HG03432 (cell line): ENCODE measurements at regions not wholly inside any gene's neighbourhood (a gene's known extent, or its start where the extent isn't known, plus 50 kb on each side); places are given as distances from the start of the nearest gene placed in this dataset.
A peak's percentile ranks its signal among the peaks of the same experiment; 100 is the strongest.
"Not testable (repeated sequence)": the region's sequence is repeated elsewhere in the genome, so short reads cannot be mapped to it uniquely, and the experiment has no call there.

ENCODE experiments used
- ATAC-seq: cut with Tn5 transposase; IDR thresholded peaks from one replicate; pipeline ENCODE4 v1.9.1; 2021; ENCODE audit warnings: mild to moderate bottlenecking, moderate library complexity; ENCODE audit not compliant: unreplicated experiment

DNA sequence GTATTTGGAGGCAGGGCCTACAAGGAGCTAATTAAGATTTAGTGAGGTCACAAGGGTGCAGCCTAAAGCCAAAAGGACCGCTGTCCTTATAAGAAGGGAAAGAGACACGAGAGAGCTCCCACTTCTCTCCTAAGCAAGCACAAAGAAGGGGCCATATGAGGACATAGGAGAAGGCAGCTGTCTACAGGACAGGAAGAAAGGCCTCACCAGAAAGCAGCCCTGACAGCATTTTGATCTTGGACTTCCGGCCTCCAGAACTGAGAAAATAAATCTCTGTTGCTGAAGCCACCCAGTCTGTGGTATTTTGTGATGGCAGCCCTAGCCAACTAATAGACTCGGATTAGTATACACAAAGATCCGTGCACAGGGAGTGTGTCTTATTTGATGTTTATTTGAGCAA, 139.7 kb downstream of the B3GNT2 start:
- ATAC-seq: no peak

DNA sequence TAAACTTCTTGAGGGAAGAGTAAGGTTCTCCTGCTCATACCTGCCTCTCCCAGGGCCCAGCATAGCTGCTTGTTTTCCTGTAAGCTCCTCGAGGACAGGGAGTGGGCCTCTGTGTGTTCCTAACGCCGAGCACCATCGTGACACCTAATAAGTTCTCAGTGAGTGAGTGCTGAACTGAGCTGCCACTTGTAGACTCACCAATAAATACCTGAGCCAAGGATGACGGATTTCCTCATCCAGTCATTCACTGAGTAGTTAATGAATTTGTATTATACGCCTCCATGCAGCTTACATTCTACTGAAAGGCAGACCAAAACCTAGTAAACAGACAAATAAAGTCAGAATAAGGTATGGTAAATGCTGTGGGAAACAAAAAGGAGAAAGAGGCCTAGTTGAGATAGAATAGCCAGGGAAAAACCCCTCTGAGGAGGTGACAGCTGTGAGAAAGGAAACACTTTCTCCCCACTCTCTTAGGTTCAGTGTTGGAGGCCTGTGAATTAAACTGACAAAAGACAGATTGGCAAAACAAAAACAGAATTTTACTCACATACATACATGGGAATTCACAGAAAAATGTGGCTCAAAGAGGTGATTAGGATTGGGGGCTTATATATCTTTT, 138.6 kb downstream of the B3GNT2 start:
- peak; percentile 80 for ATAC-seq

DNA sequence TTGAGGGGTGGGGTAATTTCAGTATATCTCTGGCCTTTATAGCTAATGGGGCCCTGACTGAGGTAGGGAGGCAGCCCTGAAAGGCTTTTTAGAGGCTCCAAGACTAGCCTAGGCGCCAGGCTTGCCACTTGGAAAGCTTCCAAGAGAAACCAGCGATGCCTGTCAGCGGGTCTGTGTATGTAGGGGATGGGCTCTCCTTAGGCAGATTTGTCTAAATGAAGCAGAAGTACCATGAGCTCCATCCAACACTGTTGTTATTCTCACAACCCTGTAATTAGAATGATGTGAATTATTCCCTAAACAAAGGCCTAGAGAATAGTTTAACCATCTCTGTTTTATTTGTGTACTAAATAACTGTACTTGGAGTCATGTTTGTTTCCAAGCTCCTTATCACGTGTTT, 138.1 kb downstream of the B3GNT2 start:
- no peak for ATAC-seq

DNA sequence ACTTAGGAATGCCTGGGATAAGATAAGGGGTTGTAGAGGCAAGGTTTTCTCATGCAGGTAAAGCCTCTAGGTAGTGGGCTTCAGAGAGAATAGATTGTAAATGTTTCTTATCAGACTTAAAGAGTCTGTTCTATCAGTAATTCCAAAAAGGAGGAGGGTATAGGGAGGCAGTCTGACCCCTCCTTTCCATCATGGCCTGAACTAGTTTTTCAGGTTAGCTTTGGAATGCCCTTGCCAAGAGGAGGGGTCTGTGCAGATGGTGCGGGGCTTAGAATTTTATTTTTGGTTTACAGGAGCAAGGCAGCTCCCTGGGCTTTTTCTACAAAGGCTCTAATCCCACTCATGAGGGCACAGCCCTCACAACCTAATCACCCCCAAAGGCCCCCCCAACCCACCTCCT, 135.0 kb downstream of the B3GNT2 start:
- no peak for ATAC-seq

DNA sequence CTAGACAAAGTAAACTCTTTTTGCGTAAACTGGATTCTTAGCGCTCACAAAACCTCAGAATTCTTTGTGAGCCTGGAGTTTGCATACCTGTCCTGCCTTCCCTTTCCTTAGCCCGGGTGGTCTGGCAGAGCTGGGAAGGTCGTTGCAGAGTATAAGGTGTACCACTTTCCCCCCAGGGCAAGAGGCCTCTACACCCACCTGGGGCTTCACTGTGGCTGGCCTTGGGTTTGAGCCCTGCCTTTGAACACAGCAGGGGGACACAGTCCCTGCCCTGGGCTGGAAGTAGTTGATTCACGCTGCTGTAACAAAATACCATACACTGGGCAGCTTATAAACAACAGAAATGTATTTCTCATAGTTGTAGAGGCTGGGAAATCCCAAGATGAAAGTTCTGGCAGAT, 133.9 kb downstream of the B3GNT2 start:
- no peak for ATAC-seq

DNA sequence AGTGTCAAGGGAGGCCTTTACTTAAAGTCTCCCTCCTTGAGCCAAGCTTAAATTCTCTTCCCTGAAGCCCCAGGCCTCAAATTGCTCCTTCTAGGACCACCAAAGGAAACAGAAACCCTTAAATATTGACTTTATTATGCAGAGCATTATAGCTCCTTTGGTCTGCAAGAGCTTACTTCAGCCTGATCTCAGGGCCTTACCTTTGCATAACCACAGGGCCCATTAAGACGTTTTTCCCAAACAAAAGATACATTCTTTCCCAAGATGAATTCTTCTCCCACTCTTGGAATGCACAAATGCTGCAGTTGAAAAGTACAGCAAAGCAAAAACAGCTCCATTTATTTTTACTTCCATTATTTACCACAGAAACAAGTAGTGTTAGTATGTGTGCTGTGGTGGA, 130.8 kb downstream of the B3GNT2 start:
- no peak for ATAC-seq

DNA sequence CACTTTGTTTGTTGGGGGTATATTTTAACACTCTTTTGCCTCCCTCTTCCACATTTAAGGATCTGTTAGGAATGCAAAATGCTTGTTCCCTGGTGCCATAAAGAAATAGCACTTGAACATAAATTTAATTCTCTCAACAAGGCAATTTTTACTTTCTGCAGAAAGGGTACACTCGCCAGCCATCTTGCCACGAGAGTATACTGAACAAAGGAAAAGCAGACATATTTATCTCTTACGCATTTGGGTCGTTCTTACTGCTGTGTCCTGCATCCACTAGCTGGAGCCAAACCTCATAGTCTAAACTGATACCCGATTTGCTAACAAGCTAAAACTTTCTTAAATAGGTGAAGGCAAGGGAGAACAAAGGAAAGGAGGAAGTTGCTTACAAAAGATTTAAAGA, 129.5 kb downstream of the B3GNT2 start:
- ATAC-seq: no peak

DNA sequence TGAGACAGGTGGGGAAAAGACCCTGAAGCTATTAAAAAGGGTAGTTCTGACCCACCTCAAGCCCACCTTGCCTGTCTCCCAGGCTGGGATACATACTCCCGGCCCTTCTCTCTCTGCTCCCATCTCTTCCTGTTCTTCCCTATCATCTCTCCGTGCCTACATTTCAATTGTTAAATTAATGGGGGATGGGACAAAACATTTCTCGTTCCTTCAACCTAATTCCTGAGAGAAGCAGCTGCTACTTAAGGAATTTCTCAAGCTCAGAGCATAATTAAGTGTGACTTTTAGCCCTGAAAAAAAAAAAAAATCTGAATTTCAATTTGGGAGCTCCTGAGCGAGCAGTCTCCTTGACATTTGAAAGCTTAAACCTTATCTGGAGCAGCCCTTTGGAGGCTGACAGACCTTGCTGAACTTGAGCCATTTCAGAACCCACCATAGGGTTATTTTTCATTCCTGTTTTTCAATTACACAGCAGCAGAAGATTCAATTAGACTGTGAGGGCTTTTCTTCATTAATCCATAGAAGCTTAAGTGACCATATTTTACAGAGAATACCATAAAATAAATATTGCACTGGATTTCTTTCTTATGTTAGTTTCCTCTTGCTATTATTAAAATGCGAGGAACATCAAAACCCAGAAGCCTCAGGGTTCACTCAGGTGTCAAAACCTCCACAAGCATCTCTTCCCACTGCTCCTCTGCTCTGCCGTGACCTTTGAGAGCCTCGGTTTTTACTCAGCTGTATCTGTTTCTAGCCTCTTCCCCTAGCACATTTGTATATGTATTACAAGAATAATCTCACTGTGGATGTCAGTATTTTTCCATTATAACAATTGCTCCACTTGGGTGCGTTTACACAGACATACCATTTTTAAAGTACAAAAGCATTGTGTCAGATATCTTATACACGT, 125.7 kb downstream of the B3GNT2 start:
- ATAC-seq: no peak

DNA sequence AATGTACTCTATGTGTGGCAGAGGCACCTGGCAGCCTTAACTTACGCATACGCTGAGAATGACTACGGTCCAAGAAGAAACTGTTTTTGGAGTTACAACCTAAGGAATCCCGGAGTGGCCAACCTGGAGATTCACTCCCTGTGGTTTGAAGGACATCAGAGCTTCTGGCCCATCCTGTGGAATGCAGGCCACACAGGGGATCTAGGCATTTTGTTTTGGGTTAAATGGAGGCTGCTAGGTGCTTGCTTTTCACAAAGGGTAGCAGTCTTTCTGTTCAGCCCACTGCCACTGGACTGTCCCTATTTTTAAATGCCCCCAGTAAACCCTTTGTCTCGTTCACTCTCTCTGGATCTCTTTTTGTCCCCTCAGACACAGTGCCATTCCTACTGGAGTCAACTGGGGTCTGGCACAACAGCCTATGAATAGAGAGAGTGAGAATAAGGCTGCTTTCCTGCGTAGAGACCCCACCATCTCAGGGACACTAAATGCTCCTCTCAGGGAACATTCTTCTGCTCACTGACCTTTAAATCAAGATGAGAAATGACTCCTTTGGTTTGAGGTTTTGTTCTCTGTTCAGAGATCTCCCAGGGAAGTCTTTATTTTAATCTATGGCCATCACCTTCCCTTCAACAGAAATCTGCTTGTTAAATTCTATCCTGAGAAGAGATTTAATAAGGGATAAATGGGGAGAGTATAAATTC, 124.9 kb downstream of the B3GNT2 start:
- no peak for ATAC-seq

DNA sequence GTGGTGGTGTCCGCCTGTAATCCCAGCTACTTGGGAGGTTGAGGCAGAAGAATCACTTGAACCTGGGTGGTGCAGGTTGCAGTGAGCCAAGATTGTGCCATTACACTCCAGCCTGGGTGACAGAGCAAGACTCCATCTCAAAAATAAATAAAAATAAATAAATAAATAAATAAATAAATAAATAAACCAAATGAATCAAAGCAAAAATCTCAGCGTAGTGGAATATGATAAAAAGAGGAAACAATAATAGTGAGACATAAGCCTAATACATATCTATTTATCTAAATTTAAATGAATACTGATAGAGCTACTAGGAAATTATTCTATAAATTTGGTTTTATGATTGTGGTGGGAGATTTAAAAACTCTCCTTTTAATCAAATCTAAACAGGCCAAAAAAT, 124.2 kb downstream of the B3GNT2 start:
- ATAC-seq: not testable (repeated sequence)

DNA sequence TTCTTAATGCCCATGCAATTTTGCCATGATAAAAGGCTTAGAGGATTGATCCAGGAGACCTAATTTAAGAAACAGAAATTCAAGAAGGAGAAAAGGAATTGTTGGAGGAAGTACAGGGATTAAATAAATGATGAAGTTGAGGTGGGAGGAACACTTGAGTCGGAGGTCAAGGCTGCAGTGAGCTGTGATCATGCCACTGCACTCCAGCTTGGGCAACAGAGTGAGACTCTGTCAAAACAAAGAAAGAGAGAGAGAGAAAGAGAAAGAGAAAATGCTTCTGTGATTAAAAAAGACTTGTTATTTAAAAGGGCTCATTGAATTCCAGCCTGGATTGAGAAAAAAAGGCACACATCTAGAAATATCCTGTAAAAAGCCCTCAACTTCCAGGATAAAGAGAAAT, 123.2 kb downstream of the B3GNT2 start:
- peak; percentile 33 for ATAC-seq

DNA sequence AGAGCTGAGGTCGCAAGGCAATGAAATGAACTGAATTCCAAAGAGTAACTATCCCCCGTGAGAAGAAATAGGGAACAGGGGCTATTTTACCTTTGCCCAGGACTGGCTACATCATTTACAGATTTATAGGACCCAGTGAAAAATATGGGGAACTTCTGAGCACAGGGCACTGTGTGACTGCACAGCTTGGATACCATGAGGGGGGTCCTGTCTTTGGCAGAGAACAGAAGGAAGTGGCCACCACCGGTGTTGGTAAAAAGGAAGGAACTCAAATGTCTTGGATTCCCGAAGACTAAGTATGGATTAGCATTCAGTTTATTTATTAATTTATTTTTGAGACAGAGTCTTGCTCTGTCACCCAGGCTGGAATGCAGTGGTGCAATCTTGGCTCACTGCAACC, 119.6 kb downstream of the B3GNT2 start:
- ATAC-seq: no peak

DNA sequence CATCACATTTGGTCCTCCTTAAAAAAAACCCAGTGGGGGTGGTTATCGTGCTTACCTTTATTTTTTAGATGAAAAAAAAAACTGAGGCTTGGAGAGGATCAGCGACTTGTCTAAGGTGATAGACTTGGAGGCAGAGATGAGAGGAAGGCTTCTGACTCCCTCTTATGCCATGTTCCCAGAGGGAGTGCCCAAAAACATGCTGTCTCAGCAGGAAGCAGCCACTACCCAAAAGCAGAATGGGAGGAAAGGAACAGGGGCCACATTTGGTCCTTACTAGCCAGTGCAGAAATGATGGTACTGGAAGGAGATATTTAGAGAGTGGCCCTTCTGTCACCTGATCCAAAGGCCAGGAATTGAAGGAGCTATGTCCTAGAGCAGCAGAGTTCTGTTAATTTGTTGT, 118.4 kb downstream of the B3GNT2 start:
- no peak for ATAC-seq

DNA sequence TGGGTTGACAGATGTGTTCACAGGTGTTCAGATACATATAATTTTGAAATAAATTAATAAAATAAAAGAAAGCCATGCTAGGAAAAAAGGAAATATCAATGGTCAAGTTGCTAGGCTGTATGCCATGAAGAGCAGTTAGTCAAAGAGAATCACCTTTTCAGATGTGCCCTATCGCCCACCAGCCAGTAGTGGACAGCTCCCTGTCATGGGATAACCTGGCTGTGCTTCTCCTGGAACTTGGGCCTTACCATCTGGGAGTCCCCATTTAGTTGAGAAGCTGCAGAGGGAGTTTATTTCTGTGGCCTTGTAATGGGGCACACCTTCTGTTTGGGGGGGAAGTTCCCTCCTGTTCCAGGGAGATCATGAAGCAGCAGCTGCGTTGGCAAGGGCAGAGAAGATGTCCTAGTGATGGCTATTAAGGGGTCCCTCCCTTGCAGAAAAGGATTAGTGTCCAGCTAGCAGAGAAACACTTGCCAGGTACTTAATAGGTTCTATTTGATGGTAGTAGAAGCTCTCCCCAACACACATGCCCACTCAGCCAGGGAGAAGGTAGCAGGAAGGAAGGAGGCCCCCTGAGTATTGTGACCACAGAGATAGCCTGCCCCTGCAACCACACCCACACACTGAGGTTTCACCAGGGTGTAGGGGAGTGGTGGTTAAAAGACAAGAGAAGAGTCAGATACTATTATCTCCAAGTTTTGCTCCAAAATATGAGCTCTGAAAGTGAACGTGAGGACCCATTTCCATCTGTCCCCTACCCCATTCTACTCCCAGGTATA, 117.7 kb downstream of the B3GNT2 start:
- peak; percentile 80 for ATAC-seq

DNA sequence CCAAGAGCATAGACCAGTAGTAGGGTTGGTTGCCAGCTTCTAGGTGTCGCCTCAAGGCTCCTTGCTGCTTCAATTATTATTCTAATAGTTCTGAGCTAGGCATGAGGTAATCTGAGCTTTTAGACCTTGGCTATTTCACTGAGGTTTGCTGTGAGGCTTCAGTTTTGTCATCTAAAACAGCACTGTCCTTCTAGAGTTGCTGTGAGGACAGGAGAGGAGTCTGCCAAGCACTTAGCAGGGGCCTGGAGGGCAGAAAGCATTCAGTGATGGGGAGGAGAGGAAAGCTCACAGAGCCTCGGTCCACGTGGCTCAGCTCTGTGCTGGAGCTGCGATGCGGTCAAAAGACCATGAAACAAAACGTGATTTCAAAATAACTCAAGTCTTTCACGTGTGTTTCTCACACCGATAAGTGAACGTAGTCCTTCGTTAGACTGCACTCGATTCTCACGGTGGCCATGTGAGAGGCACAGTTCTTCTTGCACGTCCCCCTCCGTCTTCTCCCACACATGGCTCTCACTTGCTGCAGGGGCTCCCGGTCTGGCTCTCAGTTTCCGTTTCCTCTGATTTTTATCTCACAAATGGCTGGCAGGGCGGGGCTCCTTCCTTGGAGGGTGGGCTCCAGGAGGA, 113.7 kb downstream of the B3GNT2 start:
- peak; percentile 60 for ATAC-seq

DNA sequence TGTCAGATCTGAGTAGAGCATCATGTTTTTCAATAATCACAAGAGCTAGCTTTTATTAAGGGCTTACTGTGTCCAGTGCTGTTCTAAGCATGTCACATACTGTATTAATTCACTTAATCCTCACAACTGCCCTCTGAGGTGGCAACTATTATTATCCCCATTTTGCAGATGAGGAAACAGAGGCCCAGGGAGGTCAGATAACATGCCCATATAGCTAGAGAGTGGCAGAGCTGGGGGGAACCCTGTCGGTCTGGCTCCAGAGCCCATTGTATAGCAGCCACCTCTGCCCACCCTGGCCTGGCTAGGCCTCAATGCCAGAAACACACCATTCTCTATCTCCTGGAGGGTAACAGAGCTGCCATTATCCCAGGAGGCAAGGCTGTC, 113.2 kb downstream of the B3GNT2 start:
- no peak for ATAC-seq

DNA sequence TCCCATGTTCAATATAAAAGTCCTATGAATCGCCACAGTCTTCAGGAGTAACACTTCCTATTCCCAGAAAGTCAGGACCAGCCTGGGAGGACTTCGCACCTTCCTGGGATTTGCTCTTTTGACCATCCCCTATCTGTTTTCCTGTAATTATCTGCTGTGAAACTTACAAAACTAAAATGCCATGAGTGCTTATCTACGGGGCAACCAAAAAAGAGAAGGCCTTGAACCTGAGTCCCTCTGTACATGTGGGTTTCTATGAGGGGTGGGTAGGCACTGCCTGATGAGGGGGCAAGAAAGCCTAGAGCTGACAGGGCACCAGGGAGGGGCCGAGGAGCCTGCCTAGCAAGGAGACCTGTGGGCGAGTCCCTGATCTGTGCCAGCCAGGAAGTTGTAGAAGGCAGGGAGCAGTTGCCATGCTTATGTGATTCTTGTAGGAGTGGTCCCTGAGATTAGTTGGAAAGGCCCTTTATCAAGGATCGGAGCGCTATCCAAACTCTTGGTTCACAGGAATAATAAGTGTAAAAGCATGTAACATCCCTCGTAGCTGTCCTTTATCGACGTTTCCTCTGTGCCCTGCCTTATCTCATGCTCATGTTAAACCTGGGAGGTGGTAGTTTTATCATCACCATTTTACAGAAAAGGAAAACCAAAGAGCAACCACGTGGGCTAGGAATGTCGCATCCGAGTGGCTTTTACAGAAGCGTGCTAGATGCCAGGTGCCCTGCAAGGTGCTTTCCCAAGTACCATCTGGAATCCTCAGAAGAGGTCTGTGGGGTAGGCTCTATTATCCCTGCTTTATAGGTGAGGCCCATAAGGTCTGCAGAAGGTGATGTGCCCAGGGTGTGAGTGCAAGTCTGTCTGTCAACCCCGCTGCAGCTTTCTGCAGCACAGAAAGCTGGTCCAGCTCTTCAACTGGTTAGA, 111.8 kb downstream of the B3GNT2 start:
- ATAC-seq: no peak

DNA sequence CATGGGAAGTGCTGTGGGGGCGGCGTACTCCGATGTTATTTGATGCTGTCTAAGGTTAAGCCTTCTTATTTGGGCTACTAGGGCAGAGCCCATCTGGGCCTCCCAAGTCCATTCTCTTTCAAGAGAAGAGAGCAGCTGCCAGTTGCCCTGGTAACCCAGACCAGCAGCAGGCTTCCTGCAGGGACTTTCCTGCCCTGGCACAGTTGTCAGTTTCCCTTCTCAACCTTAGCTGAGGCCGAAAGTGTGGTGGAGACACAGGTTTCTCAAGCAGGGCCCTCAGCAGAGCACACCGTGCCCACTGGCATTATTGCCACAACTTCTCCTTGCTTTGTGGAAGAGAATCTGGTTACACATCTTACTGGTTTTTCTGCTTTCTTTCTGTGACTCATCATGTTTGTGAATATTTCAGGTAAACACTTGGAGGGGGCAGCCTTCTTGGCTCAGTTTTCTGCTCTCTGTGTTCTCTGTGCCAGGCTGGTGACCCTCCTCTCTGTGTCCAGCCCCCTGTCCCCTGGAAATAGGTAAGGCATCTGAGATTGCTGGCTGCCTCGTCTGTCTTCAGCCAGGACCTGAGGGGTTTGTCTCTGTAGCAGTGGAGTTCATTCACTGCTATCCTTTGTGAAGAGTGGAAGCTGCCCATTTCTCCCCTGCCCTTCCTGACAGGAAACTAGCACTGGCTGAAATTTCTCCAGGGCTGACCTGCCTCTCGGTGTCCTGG, 111.0 kb downstream of the B3GNT2 start:
- peak; percentile 39 for ATAC-seq
